ENCODE measurements at regions not wholly inside any gene's neighbourhood (a gene's known extent, or its start where the extent isn't known, plus 50 kb on each side); places are given as distances from the start of the nearest gene placed in this dataset.

GRCh38 chr12:75715323-75715644 lies 203.9 kb upstream of the KRR1 start:
- TF ChIP-seq CTCF (IDR thresholded peaks at IDR 0.05), result no peak
- TF ChIP-seq POLR2A (IDR thresholded peaks at IDR 0.05), result no peak
- TF ChIP-seq POLR2AphosphoS5 (IDR thresholded peaks at IDR 0.05), result no peak

Data from prostate gland (tissue), 2 donors.